ENCODE measurements at regions not wholly inside any gene's neighbourhood (a gene's known extent, or its start where the extent isn't known, plus 50 kb on each side); places are given as distances from the start of the nearest gene placed in this dataset.

GRCh38 chr2:212928681-212929080, 222.7 kb downstream of the IKZF2 start:
- TF ChIP-seq SMC3 (IDR thresholded peaks at IDR 0.05; ENCODE audit: low read depth, low read length) (no peak), JUND (IDR thresholded peaks at IDR 0.05) (no peak)
- H3K79me2 ChIP-seq (ENCODE audit: insufficient read depth), result no peaks in the 10 kb centered on the region
- no peak overlapping the region for H3K27ac ChIP-seq (ENCODE audit: low read depth in 2 of 2, low read length in 1 of 2)
- no peak overlapping the region for H3K9ac ChIP-seq
- no peaks in the 10 kb centered on the region for H4K20me1 ChIP-seq (ENCODE audit: insufficient read depth)
- POLR2A ChIA-PET, result no interaction called here
- CTCF ChIA-PET, result no interaction called here
- DNase-seq, result no peak
- no peaks in the 10 kb centered on the region for H3K9me3 ChIP-seq
- no peak overlapping the region for H3K4me3 ChIP-seq (ENCODE audit: low read depth in 2 of 2, low read length in 1 of 2)
- no peaks in the 10 kb centered on the region for H3K36me3 ChIP-seq (replicated peaks in 1 of 2; ENCODE audit: control insufficient read depth in 1 of 2, insufficient read depth in 2 of 2, low read length in 1 of 2)
- no peaks in the 10 kb centered on the region for H3K27me3 ChIP-seq (ENCODE audit: insufficient read depth)
- no peaks in the 10 kb centered on the region for H3K4me1 ChIP-seq (ENCODE audit: control insufficient read depth in 1 of 2, insufficient read depth in 2 of 2, low read depth in 1 of 2, low read length in 1 of 2)
- 89% methylated on average over 4 of the region's 4 CpGs for WGBS (ENCODE audit: low lambda C conversion rate)
- H2AFZ ChIP-seq (ENCODE audit: low read depth), result no peak overlapping the region
- H3F3A ChIP-seq (replicated peaks; ENCODE audit: insufficient read depth), result no peaks in the 10 kb centered on the region
- H3K9me2 ChIP-seq, result no peaks in the 10 kb centered on the region
- H3K4me2 ChIP-seq, result no peak overlapping the region

GRCh38 chr2:212926940-212927339, 224.5 kb downstream of the IKZF2 start:
- POLR2A ChIA-PET, result no interaction called here
- no peak overlapping the region for H3K27ac ChIP-seq (ENCODE audit: low read depth in 2 of 2, low read length in 1 of 2)
- H3K27me3 ChIP-seq (ENCODE audit: insufficient read depth), result no peaks in the 10 kb centered on the region
- H3K4me2 ChIP-seq, result no peak overlapping the region
- no peaks in the 10 kb centered on the region for H3K9me3 ChIP-seq
- no peak overlapping the region for H3K4me3 ChIP-seq (ENCODE audit: low read depth in 2 of 2, low read length in 1 of 2)
- H4K20me1 ChIP-seq (ENCODE audit: insufficient read depth), result no peaks in the 10 kb centered on the region
- no peak for DNase-seq
- CTCF ChIA-PET, result no interaction called here
- no peaks in the 10 kb centered on the region for H3K79me2 ChIP-seq (ENCODE audit: insufficient read depth)
- no peak overlapping the region for H2AFZ ChIP-seq (ENCODE audit: low read depth)
- no peaks in the 10 kb centered on the region for H3K4me1 ChIP-seq (ENCODE audit: control insufficient read depth in 1 of 2, insufficient read depth in 2 of 2, low read depth in 1 of 2, low read length in 1 of 2)
- no peak overlapping the region for H3K9ac ChIP-seq
- no peaks in the 10 kb centered on the region for H3F3A ChIP-seq (replicated peaks; ENCODE audit: insufficient read depth)
- TF ChIP-seq SMC3 (IDR thresholded peaks at IDR 0.05; ENCODE audit: low read depth, low read length) (no peak), TAF1 (IDR thresholded peaks at IDR 0.05; ENCODE audit: borderline replicate concordance, low read depth, low read length) (no peak), PBX3 (IDR thresholded peaks at IDR 0.05) (no peak), TEAD4 (IDR thresholded peaks at IDR 0.05; ENCODE audit: borderline replicate concordance, insufficient read depth) (no peak), MEF2A (IDR thresholded peaks at IDR 0.05; ENCODE audit: borderline replicate concordance, low read depth) (no peak), ELF1 (IDR thresholded peaks at IDR 0.05) (no peak), NRF1 (IDR thresholded peaks at IDR 0.05; ENCODE audit: low read depth, low read length) (no peak), CTCF (IDR thresholded peaks at IDR 0.05) (no peak), IRF3 (IDR thresholded peaks at IDR 0.05; ENCODE audit: low read depth, low read length) (no peak), POLR2AphosphoS5 (IDR thresholded peaks at IDR 0.05; ENCODE audit: low read depth, low read length) (no peak), RXRA (IDR thresholded peaks at IDR 0.05; ENCODE audit: borderline replicate concordance, low read depth) (no peak)
- WGBS (ENCODE audit: low lambda C conversion rate), result 84% methylated on average over 4 of the region's 4 CpGs
- H3K9me2 ChIP-seq, result no peaks in the 10 kb centered on the region
- H3K36me3 ChIP-seq (replicated peaks in 1 of 2; ENCODE audit: control insufficient read depth in 1 of 2, insufficient read depth in 2 of 2, low read length in 1 of 2), result no peaks in the 10 kb centered on the region
